GM12872 (cell line): ENCODE measurements at regions not wholly inside any gene's neighbourhood (a gene's known extent, or its start where the extent isn't known, plus 50 kb on each side); places are given as distances from the start of the nearest gene placed in this dataset.

ENCODE experiments used
- CTCF ChIP-seq: IDR thresholded peaks from 3 replicates; pipeline ENCODE4 v1.5.1; 2011; ENCODE audit warnings: low read depth, mild to moderate bottlenecking, low read length, moderate library complexity; ENCODE audit not compliant: insufficient read depth

GRCh38 chr6:168828035-168828434 is 387.1 kb downstream of the SMOC2 start:
- no peak for TF ChIP-seq CTCF

GRCh38 chr6:168827586-168827871 is 386.5 kb downstream of the SMOC2 start:
- no peak for TF ChIP-seq CTCF

DNA sequence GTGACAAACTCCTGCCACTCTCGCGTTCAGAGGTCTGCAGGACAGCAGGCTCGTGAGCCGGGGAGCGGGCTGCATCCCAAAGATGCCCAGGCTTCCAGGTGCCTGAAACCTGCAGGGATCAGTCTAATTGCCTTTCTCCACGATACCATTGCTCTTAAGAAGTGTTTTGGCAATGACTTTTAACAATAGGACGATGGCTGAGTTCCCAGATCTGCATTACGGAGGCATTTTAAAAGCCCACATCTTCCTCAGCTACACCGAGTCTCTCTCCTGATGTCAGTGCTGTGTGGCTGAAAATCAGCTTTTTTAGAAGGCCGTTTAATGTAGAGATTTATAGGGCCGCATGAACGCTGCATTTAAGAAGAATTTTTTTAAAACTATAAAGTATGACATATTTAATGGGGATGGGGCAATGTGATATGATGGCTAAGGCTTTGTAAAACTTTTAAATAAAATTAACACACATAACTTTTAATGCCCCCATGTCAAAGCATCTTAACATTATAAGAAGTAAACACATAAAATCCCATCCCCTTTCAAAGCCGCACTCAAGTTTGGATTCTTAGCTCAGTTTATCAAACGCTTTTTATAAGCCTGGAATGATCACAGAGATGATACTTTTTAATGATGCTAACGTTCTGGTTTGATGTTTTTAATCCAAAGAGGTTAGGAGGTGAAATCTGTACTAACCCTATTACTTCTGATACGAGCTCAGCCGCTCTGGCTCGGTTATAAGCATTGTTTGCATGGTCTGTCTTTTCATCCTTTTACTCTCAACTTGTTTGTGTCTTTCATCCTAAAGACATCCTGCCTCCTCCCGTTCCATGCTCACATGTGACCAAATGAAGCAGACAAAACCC is 386.0 kb downstream of the SMOC2 start:
- no peak for TF ChIP-seq CTCF

GRCh38 chr6:168826078-168826390 is 385.1 kb downstream of the SMOC2 start:
- no peak for TF ChIP-seq CTCF

- TF ChIP-seq CTCF, result no peak
Observed at GRCh38 chr6:168825226-168826077, 384.5 kb downstream of the SMOC2 start.

DNA sequence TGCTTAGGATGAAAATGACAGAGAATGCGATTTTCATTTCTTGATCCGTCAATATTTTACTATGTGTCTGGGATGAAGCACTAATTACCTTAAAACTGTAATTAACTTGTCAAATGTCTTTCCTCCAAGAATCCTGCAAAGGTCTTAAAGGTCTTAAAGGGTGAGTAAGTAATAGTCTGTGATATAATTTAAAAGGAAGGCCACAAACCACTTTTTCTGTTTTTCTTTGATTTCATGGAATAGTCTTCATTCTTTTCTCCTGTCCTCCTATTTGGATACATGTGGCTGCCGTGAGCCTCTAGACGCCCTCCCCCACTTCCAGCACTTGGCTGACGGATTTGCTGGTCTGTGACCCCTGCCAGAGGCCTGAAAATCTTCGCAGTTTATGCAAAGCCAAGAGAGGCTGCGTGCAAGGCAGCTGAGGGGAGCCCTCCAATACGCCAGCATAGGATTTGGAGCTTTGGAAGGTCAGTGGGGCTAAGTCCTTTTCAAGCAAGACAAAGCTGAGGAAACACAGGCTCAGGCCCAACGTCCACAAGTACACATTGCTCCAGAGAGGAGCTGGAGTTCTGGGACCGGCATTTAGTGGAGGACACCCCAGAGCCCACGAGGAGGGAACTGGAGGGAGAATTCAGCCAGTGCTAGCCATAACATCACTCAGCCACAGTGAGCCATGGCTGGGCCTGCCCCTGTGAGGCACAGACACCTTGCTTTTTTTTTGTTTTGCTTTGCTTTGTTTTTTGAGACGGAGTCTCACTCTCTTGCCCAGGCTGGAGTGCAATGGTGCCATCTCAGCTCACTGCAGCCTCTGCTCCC is 382.6 kb downstream of the SMOC2 start:
- TF ChIP-seq CTCF, result no peak

- no peak for TF ChIP-seq CTCF
Observed at GRCh38 chr6:168822376-168822775, 381.4 kb downstream of the SMOC2 start.
